HepG2 (cell line): ENCODE measurements at regions not wholly inside any gene's neighbourhood (a gene's known extent, or its start where the extent isn't known, plus 50 kb on each side); places are given as distances from the start of the nearest gene placed in this dataset.

Source experiments
- ATAC-seq: fragments of 200-7000 bp; cut with Tn5 transposase; 3 replicates; pipeline ENCODE4 v1.9.1; 2020; ENCODE audit warnings: mild to moderate bottlenecking, moderate library complexity
- BruUV-seq: library from RNA; stranded (reverse); fragments of 400-500 nt; replicated peaks from 2 replicates; lab custom pipeline; 2021; lab: Mats Ljungman, UMichigan
- CTCF ChIA-PET: fragments of 300-600 bp; formaldehyde crosslinking; extraction: SDS; loops from one replicate; lab custom pipeline; 2021; ENCODE audit warnings: low total read pairs, inconsistent platforms, low intra/inter-chr PET ratio; lab: Yijun Ruan, JAX
- POLR2A ChIA-PET: fragments of 350-600 bp; sonication (Branson Sonifier 250); formaldehyde crosslinking; loops from one replicate; lab custom pipeline; 2020; ENCODE audit warnings: antibody characterized with exemption, inconsistent platforms; lab: Yijun Ruan, JAX
- DNase-seq: peaks from one replicate; pipeline ENCODE4 v3.0.0-alpha.2; 2015; ENCODE audit warnings: low spot score
- FAIRE-seq: peaks from 3 replicates; lab custom pipeline; 2011; peaks lifted over from hg19 to GRCh38; lab: Jason Lieb, UNC
- H2AFZ ChIP-seq: one replicate; pipeline ENCODE4 v1.6.1; 2011; ENCODE audit warnings: low read length, inconsistent platforms
- H3K27ac ChIP-seq: fragments of 300-600 bp; 3 replicates; pipeline ENCODE4 v1.8.0; 2011; ENCODE audit warnings: mixed run types, mild to moderate bottlenecking, mixed read lengths, low read length, inconsistent platforms; ENCODE audit not compliant: insufficient read depth; ENCODE audit errors: extremely low read length
- H3K27me3 ChIP-seq, 2 experiments: fragments of 200-600 bp in 1 of 2; 2 replicates in 1 of 2; 3 replicates in 1 of 2; pipeline versions ENCODE4 v1.6.0 to v1.8.0; 2011; ENCODE audit warnings: low read length in 2 of 2, mild to moderate bottlenecking in 2 of 2, moderate library complexity in 2 of 2, inconsistent platforms in 1 of 2; ENCODE audit not compliant: insufficient read depth in 2 of 2, control insufficient read depth in 1 of 2
- H3K36me3 ChIP-seq, 2 experiments: fragments of 200-600 bp in 1 of 2; replicated peaks in 1 of 2; 2 replicates in 1 of 2; 3 replicates in 1 of 2; pipeline versions ENCODE4 v1.5.1 to v1.8.0; 2011; ENCODE audit warnings: low read length in 2 of 2, inconsistent platforms in 1 of 2; ENCODE audit not compliant: insufficient read depth in 2 of 2, control insufficient read depth in 1 of 2
- H3K4me1 ChIP-seq: 2 replicates; pipeline ENCODE4 v1.5.1; 2012; ENCODE audit warnings: low read length, inconsistent platforms; ENCODE audit not compliant: insufficient read depth
- H3K4me2 ChIP-seq: 2 replicates; pipeline ENCODE4 v1.6.0; 2011; ENCODE audit warnings: low read depth, low read length, inconsistent platforms
- H3K4me3 ChIP-seq, 3 experiments: fragments of 200-600 bp in 1 of 3; sonication (generic), shearing (Covaris generic) in 1 of 3; replicated peaks in 1 of 3; 2 replicates each; pipeline ENCODE4 v1.5.1; 2011 to 2016; ENCODE audit warnings: low read length in 3 of 3, inconsistent platforms in 2 of 3, low read depth in 2 of 3, mild to moderate bottlenecking in 2 of 3, control low read depth in 1 of 3, mixed read lengths in 1 of 3; ENCODE audit not compliant: insufficient read depth in 1 of 3
- H3K79me2 ChIP-seq: one replicate; pipeline ENCODE4 v1.6.1; 2011; ENCODE audit warnings: low read length, inconsistent platforms; ENCODE audit not compliant: insufficient read depth
- H3K9ac ChIP-seq: 2 replicates; pipeline ENCODE4 v1.6.0; 2011; ENCODE audit warnings: mild to moderate bottlenecking, low read depth, low read length, inconsistent platforms; ENCODE audit not compliant: insufficient read depth
- H3K9me3 ChIP-seq: 2 replicates; pipeline ENCODE4 v1.5.1; 2012; ENCODE audit warnings: mild to moderate bottlenecking, low read length
- H4K20me1 ChIP-seq: 2 replicates; pipeline ENCODE4 v1.6.0; 2011; ENCODE audit warnings: inconsistent platforms, mild to moderate bottlenecking, low read length, moderate library complexity; ENCODE audit not compliant: insufficient read depth
- ATF1 ChIP-seq: IDR thresholded peaks from 2 replicates; pipeline ENCODE4 v1.6.1; 2016; ENCODE audit warnings: mild to moderate bottlenecking, control low read depth
- ELK4 ChIP-seq: sonication (generic); formaldehyde crosslinking; IDR thresholded peaks from 2 replicates; pipeline ENCODE4 v1.9.0; 2021; ENCODE audit warnings: missing genetic modification reagents, borderline replicate concordance
- ERF ChIP-seq: IDR thresholded peaks from 2 replicates; pipeline ENCODE4 v1.6.1; 2018; ENCODE audit warnings: missing biosample characterization, missing genetic modification reagents
- IKZF4 ChIP-seq: sonication (generic); formaldehyde crosslinking; IDR thresholded peaks from 2 replicates; pipeline ENCODE4 v1.5.1; 2020; ENCODE audit warnings: borderline replicate concordance, mild to moderate bottlenecking, low read depth, missing genetic modification reagents; ENCODE audit errors: not compliant biosample characterization
- NONO ChIP-seq, 2 experiments: fragments of 450-650 bp in 1 of 2; sonication (generic) in 1 of 2; formaldehyde crosslinking in 1 of 2; IDR thresholded peaks in 1 of 2; conservative IDR thresholded peaks in 1 of 2; 2 replicates each; pipeline versions ENCODE4 v1.6.1 to v1.8.0; 2017 to 2022; ENCODE audit warnings: mild to moderate bottlenecking in 1 of 2, missing genetic modification reagents in 1 of 2, moderate library complexity in 1 of 2
- PRMT3 ChIP-seq: sonication (generic); formaldehyde crosslinking; IDR thresholded peaks from 2 replicates; pipeline ENCODE4 v1.8.1; 2022; ENCODE audit warnings: low read depth, mild to moderate bottlenecking, moderate library complexity, missing genetic modification reagents, borderline replicate concordance
- SMAD1 ChIP-seq: sonication (generic); formaldehyde crosslinking; IDR thresholded peaks from 2 replicates; pipeline ENCODE4 v1.4.0; 2020; ENCODE audit warnings: missing genetic modification reagents, low read depth, mild to moderate bottlenecking, borderline replicate concordance
- TBX2 ChIP-seq: sonication (generic); formaldehyde crosslinking; IDR thresholded peaks from 2 replicates; pipeline ENCODE4 v1.5.0; 2020; ENCODE audit warnings: missing genetic modification reagents, mild to moderate bottlenecking, borderline replicate concordance
- YY1 ChIP-seq: IDR thresholded peaks from 2 replicates; pipeline ENCODE4 v1.6.1; 2011; ENCODE audit warnings: low read length, low read depth, moderate library complexity, mild to moderate bottlenecking; ENCODE audit not compliant: insufficient read depth, insufficient replicate concordance
- ZBTB40 ChIP-seq, 2 experiments: fragments of 450-650 bp in 1 of 2; sonication (generic) in 1 of 2; formaldehyde crosslinking in 1 of 2; IDR thresholded peaks; 2 replicates each; pipeline versions ENCODE4 v1.6.1 to v1.8.0; 2016 to 2022; ENCODE audit warnings: antibody characterized with exemption in 1 of 2, mild to moderate bottlenecking in 1 of 2, missing genetic modification reagents in 1 of 2
- ZBTB8A ChIP-seq: sonication (generic); formaldehyde crosslinking; IDR thresholded peaks from 2 replicates; pipeline ENCODE4 v1.4.0; 2020; ENCODE audit warnings: mild to moderate bottlenecking, low read depth, missing genetic modification reagents, borderline replicate concordance
- ZFP36L2 ChIP-seq: sonication (generic); formaldehyde crosslinking; IDR thresholded peaks from 2 replicates; pipeline ENCODE4 v1.4.0; 2020; ENCODE audit warnings: missing genetic modification reagents
- ZNF263 ChIP-seq: sonication (generic); formaldehyde crosslinking; IDR thresholded peaks from 2 replicates; pipeline ENCODE4 v1.4.0; 2020; ENCODE audit warnings: missing genetic modification reagents
- ZNF546 ChIP-seq: sonication (generic); formaldehyde crosslinking; conservative IDR thresholded peaks from 2 replicates; pipeline ENCODE4 v1.8.1; 2023; ENCODE audit warnings: mild to moderate bottlenecking, missing genetic modification reagents
- ZZZ3 ChIP-seq: sonication (generic); formaldehyde crosslinking; IDR thresholded peaks from 2 replicates; pipeline ENCODE4 v1.4.0; 2020; ENCODE audit warnings: missing genetic modification reagents, mild to moderate bottlenecking, borderline replicate concordance
- WGBS: methylation state at CpG from one replicate; pipeline ENCODE4 v1.1.6; 2017; ENCODE audit warnings: low lambda C conversion rate; 5-methylcytosine and 5-hydroxymethylcytosine counted together
- in situ Hi-C: cut with HindIII; loops from 2 replicates; pipeline ENCODE4 v1.10.0; 2017; ENCODE audit warnings: low pct_unique_long_range_greater_than_20kb; ENCODE audit not compliant: extremely low pct_ligation_motif_present
- intact Hi-C: fragments of 100-400 bp; cut with micrococcal nuclease; formaldehyde crosslinking; loops from one replicate; pipeline ENCODE4 v1.10.0; 2022; ENCODE audit not compliant: unreplicated experiment

- CTCF ChIA-PET, result no interaction called here
- TF ChIP-seq ZFP36L2, result no peak
- TF ChIP-seq ZNF546, result no peak
- TF ChIP-seq ZZZ3 (CRISPR knock-in tag), result no peak
- no peak for TF ChIP-seq ATF1 (CRISPR knock-in tag)
- TF ChIP-seq YY1, result no peak
- TF ChIP-seq ZNF263 (CRISPR knock-in tag), result no peak
- no peak for TF ChIP-seq IKZF4 (CRISPR knock-in tag)
- TF ChIP-seq SMAD1 (CRISPR knock-in tag), result no peak
- no peak for TF ChIP-seq TBX2 (CRISPR knock-in tag)
- no peak for TF ChIP-seq ZBTB8A (CRISPR knock-in tag)
- no peak for TF ChIP-seq ZBTB40 (IDR thresholded peaks at IDR 0.05)
- no peak for TF ChIP-seq ZBTB40 (CRISPR knock-in tag; IDR thresholded peaks at IDR 0.05)
- no peak for TF ChIP-seq PRMT3
- TF ChIP-seq NONO (IDR thresholded peaks at IDR 0.05), result no peak
- no peak for TF ChIP-seq NONO (CRISPR knock-in tag; conservative IDR thresholded peaks at IDR 0.05)
- TF ChIP-seq ELK4 (CRISPR knock-in tag), result no peak
- no peak for TF ChIP-seq ERF (CRISPR knock-in tag)
Measured at GRCh38 chr3:71843071-71843470, 58.1 kb upstream of the PROK2 start.

More at GRCh38 chr3:71843071-71843470, 58.1 kb upstream of the PROK2 start:
- Histone ChIP-seq H3K27ac (no peak overlapping the region), H3K36me3 (no peaks in the 10 kb centered on the region), H3K27me3 (no peaks in the 10 kb centered on the region), H3K9ac (no peak overlapping the region), H2AFZ (no peak overlapping the region), H4K20me1 (no peaks in the 10 kb centered on the region), H3K9me3 (no peaks in the 10 kb centered on the region), H3K4me1 (no peaks in the 10 kb centered on the region), H3K4me2 (no peak overlapping the region), H3K79me2 (no peaks in the 10 kb centered on the region), H3K4me3 (no peak overlapping the region)
- intact Hi-C loops (no loop called here), in situ Hi-C loops (no loop called here)
- DNase-seq (no peak), ATAC-seq (no peak), FAIRE-seq (no peak)
- POLR2A ChIA-PET, result no interaction called here
- WGBS, result 25% methylated on average over 6 of the region's 6 CpGs
- no TSS peak for BruUV-seq
